NCI-H1048 (cell line): ENCODE measurements at regions not wholly inside any gene's neighbourhood (a gene's known extent, or its start where the extent isn't known, plus 50 kb on each side); places are given as distances from the start of the nearest gene placed in this dataset.
"Not testable (repeated sequence)": the region's sequence is repeated elsewhere in the genome, so short reads cannot be mapped to it uniquely, and the experiment has no call there.

ENCODE experiments used
- DNase-seq: peaks from one replicate; lab custom pipeline; 2025; lab: John Stamatoyannopoulos, UW

DNA sequence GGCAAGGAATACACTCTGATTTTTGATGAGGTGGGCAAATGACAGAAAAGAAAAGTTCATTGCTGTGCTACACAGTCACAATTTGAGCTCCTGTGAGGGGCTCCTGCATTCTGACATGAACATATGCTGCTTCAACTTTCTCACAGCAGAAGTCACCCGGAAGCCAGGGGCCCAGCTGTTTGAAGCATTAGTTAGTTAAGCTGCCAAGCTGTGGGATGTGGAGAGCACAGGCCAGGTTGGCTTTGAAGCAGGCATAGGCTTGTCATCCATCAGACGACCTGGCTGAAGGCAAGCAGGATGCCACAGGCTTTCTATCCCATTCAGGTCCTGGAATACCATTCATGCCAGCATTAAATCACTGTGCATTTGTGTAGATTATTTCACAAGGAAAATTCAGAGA is 63.1 kb downstream of the MTNR1B start:
- DNase-seq, result no peak

- DNase-seq, result no peak
Observed at GRCh38 chr11:93033093-93033492, 63.6 kb downstream of the MTNR1B start.

DNA sequence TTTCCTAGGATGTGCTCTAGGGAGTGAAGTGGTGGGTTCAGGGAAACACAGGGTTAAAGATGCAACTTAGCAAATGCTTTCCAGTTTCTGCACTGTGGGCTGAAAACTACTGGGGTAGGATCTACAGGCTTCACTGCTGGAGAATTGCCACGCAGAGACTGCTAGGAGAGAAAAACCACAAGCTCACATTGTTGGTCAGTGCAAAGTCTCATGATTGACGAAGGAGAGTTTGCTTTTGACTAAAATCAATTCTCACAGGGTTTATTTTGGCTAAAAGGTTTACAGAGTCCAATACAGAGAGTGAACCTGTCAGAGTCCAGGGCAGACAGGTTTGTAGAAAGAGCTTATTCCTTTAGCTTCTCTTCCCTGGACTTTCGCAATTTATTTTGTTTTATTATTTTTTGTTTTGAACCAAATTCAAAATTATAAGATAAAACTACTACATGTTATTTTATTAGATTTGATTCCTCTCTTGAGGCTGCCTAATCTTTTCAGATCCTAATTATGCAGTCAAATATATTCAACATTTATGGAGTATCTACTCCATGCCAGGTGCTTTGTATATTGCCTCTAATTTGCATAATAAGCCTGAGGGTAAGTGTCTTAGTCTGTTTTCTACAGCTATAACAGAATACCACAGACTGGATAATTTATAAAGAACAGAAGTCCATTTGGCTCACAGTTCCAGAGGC is 64.7 kb downstream of the MTNR1B start:
- peak; percentile 93 for DNase-seq

- DNase-seq, result no peak
Observed at GRCh38 chr11:93034723-93035039, 65.2 kb downstream of the MTNR1B start.

DNA sequence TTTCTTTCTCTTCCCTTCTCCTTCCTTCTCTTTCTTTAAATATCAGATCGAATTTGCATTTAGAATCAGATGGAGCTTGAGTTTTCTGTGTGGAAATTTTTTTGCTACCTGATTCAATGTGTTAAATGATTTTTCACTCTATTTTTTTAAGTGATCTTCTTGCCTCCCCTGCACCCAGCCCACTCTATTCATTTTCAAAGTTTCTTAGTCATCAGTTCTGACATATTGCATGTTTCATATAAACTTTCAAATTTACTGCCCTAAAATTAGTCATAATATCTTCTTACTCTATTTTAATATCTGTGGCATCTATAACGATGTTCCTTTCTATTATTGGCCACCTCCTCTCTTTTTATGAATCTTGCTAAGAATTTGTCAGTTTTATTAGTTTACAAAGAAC is 69.1 kb downstream of the MTNR1B start:
- no peak for DNase-seq

- DNase-seq, result no peak
Observed at GRCh38 chr11:93039531-93040240, 70.2 kb downstream of the MTNR1B start.

DNA sequence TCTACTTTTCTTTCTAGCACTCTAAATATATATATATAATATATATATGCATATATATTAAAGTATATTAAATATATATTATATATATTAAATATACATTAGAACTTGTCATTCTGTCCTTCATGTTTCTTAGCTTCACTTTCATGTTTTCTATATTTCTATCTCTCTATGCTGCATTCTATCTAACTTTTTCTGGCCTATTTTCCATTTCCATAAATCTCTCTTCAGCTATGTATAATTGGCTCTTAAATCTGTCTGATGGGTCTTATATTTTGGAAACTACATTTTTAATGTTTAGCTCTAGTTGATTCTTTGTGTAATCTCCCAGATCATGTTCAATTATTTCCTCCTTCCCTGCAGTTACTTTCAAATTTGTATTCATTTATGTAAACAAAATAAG is 72.2 kb downstream of the MTNR1B start:
- no peak for DNase-seq

- not testable (repeated sequence) for DNase-seq
Observed at GRCh38 chr11:93043186-93043585, 73.7 kb downstream of the MTNR1B start.

- no peak for DNase-seq
Observed at GRCh38 chr11:93049740-93050139, 80.3 kb downstream of the MTNR1B start.

GRCh38 chr11:93051186-93051585 is 81.7 kb downstream of the MTNR1B start:
- DNase-seq, result no peak

- DNase-seq, result no peak
Observed at GRCh38 chr11:93053864-93054263, 84.4 kb downstream of the MTNR1B start.

DNA sequence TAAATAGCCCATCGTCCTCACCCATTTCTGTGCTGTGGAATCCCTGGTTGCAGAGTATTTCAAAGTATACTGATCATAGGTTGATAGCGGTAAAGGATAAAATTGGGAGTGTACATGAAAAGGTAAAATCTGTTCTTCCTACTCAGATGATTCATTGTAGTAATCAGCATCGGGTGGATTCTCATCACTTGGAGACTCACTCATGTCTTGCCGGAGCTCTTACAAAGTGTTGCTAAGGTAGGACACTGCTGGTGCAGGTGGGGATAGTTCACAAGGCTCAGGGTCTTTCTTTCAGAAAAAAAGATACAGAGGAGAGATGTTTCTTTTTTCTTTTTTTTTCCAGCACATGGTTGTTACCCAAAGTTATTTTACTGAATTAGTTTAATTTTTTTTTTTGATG is 84.8 kb downstream of the MTNR1B start:
- no peak for DNase-seq

DNA sequence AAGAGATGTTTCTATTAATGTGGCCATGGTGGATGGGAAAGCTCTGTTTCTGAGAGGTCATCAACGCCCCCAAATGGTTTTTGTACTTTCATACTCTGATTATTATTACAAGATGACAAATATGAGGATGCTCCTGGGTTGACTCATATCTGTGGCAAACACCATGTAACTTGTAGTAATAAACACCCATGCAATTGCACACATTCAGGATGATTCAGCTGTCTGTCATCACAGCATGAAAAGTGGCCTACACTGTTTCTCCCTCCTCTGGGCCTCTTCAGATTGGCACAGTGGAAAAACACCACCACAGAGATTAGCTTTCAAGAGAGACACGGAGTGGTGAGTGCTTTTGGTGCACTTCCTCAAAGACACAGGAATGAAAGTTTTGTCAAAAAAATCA is 85.4 kb downstream of the MTNR1B start:
- DNase-seq, result no peak

- no peak for DNase-seq
Observed at GRCh38 chr11:93059117-93059957, 89.9 kb downstream of the MTNR1B start.

GRCh38 chr11:93063086-93063485 is 93.6 kb downstream of the MTNR1B start:
- no peak for DNase-seq

GRCh38 chr11:93065074-93065674 is 95.7 kb downstream of the MTNR1B start:
- not testable (repeated sequence) for DNase-seq

DNA sequence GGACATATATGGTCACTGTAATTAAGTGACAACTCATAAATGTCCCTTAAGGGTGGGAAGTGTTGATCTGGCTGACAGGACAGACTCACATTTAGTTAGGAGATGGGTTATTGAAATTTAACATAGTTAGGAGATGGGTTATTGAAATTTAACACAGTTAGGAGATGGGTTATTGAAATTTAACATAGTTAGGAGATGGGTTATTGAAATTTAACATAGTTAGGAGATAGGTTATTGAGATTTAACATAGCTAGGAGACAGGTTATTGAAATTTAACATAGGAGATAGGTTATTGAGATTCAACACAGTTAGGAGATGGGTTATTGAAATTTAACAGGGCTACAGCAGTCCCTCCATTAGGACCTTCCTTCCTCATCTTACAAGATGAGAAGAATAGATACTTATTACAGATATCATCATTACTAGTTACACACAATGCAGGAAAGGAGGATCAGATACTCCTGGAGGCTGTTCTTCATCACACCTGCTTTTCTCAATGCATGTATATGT is 98.5 kb downstream of the MTNR1B start:
- DNase-seq, result no peak

GRCh38 chr11:93072229-93072914 is 102.9 kb downstream of the MTNR1B start:
- no peak for DNase-seq

GRCh38 chr11:93073026-93073425 is 103.6 kb downstream of the MTNR1B start:
- DNase-seq, result no peak

- no peak for DNase-seq
Observed at GRCh38 chr11:93073508-93074280, 104.2 kb downstream of the MTNR1B start.

GRCh38 chr11:93074352-93074751 is 104.9 kb downstream of the MTNR1B start:
- DNase-seq, result no peak
